NAMALWA (cell line): ENCODE measurements at regions not wholly inside any gene's neighbourhood (a gene's known extent, or its start where the extent isn't known, plus 50 kb on each side); places are given as distances from the start of the nearest gene placed in this dataset.
A peak's percentile ranks its signal among the peaks of the same experiment; 100 is the strongest.

Experiments used
- DNase-seq: peaks from one replicate; pipeline ENCODE4 v3.0.0-alpha.2; 2015; ENCODE audit warnings: low spot score

DNA sequence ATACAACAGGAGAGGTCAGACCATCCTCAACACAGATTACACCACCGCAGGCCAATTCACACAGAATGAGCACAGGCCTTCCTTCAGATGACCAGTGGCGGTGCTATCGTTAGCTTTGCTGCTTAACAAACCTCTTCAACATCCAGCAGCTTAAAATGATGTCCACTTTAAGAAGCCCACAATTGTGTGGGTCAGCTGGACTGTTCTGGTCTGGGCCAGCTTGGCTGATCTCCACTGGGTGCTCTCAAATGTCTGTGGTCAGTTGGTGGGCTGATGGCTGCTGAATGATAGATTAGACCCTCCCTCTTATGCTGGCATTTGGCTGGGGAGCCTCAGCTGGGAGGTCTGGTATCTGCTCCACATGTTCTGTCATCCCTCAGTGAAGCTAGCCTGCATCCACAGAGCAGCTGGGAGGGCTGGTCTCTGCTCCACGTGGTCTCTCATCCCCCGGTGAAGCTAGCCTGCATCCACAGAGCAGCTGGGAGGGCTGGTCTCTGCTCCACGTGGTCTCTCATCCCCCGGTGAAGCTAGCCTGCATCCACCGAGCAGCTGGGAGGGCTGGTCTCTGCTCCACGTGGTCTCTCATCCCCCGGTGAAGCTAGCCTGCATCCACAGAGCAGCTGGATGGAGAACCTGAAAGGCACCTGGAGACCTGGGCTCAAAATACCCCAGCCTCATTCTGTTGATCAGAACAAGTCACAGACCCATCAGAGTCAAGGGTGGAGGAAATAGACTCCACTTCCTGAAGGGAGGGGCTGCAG is 203.6 kb upstream of the DIO3 start:
- DNase-seq: peak; percentile 83

GRCh38 chr14:101358320-101359125 is 202.8 kb upstream of the DIO3 start:
- no peak for DNase-seq

DNA sequence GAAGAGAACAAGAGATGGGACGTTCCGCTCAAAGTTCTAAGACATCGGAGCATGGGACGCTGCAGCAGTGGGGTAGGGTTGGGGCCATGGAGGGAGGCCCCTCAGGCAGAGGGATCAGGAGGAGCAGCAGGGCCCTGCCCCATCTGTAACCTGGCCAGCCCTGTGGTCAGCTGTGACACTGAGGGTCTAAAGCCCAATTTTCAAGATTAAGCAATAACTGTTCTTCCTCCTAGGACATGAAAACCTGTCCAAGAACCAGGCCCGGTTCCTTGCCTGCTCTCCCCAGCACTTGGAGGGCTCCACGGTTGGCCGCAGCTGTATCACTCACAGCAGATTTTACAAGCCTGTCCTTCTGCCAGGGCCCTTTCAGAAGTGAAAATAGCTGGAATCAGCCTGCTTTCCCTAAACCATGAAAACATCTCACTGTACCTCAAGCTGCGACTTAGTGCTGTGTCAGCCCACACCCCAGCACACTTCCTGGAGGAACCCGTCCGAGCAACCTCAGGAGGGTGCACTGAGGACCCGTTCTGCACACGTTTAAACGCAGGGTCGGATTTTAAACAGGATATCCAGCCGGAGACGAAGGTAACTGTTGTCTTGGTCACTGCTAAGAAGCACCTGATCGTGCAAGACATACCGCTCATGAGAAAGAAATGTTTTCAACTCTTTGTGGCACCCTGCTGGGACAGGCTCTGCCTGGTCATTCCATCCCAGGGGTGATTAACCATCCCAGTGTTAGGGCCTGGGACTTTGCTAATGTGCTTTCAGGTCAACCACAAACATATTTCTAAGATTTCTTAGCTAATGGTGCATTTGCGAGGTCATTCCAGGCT is 201.9 kb upstream of the DIO3 start:
- peak; percentile 60 for DNase-seq

GRCh38 chr14:101360054-101360911 is 201.0 kb upstream of the DIO3 start:
- peak; percentile 89 for DNase-seq

- peak; percentile 96 for DNase-seq
These were observed 200.3 kb upstream of the DIO3 start for GRCh38 chr14:101361044-101361443.

GRCh38 chr14:101361451-101362433 is 199.6 kb upstream of the DIO3 start:
- DNase-seq: peak; percentile 22

- no peak for DNase-seq
These were observed 198.6 kb upstream of the DIO3 start for GRCh38 chr14:101362529-101363260.

DNA sequence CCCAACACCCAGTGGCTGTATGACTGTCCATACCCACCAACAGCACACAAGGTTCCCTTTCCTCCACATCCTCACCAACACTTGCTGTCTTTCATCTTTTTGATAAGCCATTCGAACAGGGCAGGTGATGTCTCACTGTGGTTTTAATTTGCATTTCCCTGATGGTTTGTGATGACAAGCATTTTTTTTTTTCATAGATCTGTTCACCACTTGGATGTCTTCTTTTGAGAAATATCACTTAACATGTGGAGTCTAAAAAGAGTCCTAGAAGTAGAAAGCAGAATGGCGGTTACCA is 198.1 kb upstream of the DIO3 start:
- DNase-seq: peak; percentile 85

- DNase-seq: no peak
These were observed 197.4 kb upstream of the DIO3 start for GRCh38 chr14:101363880-101364391.

DNA sequence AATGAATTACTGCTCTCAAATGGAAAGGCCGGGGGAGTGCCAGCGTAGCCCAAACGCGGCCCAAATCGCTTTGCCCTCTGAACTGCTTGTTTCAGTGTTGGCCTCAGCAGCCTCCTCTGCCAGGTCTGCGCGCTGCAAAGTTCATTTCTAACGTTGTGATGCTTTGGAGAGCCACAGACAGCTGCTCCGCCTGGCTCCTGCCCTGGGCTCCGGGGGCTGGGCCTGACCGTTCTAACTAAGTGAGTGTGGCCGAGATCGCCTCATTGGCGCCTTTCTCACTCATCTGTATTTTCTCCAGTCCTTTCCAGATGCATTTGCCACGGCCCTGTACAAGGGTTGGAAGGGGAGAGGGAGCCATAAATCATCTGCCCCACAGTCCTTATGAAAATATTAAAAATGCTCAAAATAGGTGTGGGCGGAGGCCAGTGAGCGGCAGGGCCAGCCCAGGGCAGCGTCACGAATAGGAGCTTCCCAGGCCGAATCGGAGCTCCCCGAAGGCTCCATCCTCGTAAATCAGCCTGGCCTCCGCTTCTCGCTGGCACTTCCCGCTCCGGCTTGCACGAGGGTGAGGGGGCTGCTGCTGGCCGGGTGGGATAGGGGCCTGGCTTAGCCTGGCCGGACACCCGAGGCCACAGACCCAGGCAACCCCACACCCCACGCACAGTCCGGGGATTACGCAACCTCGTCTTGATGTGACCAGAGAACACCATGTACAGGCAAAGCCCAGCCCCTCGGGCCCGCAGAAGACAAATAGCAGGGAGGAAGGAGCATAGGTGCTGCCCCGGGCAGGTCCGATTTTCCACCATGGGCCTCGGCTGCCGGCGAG is 196.6 kb upstream of the DIO3 start:
- DNase-seq: no peak

- peak; percentile 54 for DNase-seq
These were observed 195.8 kb upstream of the DIO3 start for GRCh38 chr14:101365329-101366158.

- no peak for DNase-seq
These were observed 193.7 kb upstream of the DIO3 start for GRCh38 chr14:101367421-101368261.

GRCh38 chr14:101368629-101369028 is 192.7 kb upstream of the DIO3 start:
- DNase-seq: no peak

DNA sequence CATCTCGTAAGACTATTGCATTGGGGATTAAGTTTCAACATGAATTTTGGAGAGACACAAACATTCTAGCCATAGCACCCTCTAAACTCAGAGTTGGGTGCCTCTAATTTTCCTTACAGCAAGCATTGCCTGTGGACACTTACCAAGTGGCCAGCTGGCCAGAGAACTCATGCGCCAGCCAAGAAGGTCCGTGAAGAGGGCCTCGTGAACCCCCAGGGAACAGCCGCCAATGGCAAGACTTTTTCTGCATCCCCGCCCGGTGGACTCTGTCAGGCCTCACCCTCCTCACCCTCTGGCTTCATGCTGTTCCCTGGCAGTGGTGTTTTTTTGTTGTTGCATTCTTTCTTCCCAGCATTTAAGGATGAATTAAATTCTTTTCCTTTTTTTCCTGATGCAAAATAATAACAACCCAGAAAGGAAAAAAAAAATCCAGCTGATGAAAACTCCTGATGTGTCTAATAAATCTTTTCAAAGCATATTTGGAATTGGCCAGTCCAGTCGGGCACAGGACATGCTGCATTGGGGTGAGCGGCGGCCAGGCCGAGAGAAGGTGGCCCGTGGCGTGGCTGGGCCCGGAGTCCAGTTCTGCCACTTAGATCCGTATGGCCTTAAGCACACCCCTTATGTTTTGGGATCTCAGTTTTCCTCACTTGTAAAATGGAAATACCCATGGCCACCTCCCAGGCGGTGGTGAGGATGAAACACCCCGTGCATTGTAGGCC is 191.9 kb upstream of the DIO3 start:
- no peak for DNase-seq

DNA sequence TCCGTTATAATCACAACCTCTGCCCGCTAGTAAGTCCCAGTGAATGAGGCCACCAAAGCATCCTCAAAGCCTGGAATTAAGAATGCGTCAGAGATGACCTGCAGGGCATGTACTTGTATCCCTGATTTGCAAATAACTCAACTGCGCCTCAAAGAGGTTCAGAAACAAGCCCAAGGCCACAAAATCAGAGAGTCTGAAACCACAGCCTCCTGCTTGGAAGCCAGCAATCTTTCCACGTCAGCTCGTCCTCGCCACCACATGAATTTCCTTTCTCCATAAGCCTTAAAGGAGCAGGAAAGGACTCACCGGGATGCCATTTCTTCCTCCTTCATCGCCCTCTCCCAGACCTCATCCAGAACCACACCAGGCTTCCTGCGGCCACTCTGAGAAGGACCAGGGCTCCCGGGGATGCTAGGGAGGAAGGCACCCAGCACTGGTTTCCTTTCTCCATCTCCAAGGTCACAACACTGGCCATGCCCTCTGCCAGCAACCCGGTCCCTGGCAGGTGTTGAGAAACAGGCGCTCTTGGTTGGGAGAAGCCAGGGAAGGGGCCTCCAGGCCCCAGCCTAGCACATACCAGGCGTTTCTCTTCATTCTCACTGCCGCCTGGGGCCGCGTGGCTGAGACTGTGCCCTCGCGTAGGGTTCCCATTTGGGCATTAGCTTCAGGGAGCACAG is 191.2 kb upstream of the DIO3 start:
- no peak for DNase-seq
